H1 (cell line): ENCODE measurements at regions not wholly inside any gene's neighbourhood (a gene's known extent, or its start where the extent isn't known, plus 50 kb on each side); places are given as distances from the start of the nearest gene placed in this dataset.

ENCODE experiments used
- CTCF ChIA-PET: fragments of 300-600 bp; sonication (Branson Sonifier 250); formaldehyde crosslinking; loops from one replicate; lab custom pipeline; 2021; ENCODE audit not compliant: partially characterized antibody; lab: Charles Lee
- POLR2A ChIA-PET: fragments of 300-600 bp; sonication (Branson Sonifier 250); formaldehyde crosslinking; loops from one replicate; lab custom pipeline; 2021; ENCODE audit warnings: inconsistent platforms; ENCODE audit not compliant: partially characterized antibody; lab: Charles Lee
- DNase-seq, 2 experiments: peaks; one replicate each; pipeline versions ENCODE4 v3.0.0 to v3.0.0-alpha.2; 2010 to 2022; ENCODE audit warnings: low spot score in 2 of 2, low read depth in 1 of 2, mixed read lengths in 1 of 2
- FAIRE-seq: peaks from 2 replicates; lab custom pipeline; 2011; peaks lifted over from hg19 to GRCh38; lab: Jason Lieb, UNC
- H2AFZ ChIP-seq: 2 replicates; pipeline ENCODE4 v1.8.1; 2012; ENCODE audit warnings: low read length, inconsistent platforms
- H2AK5ac ChIP-seq: 2 replicates; pipeline ENCODE4 v1.6.1; 2013; ENCODE audit warnings: low read depth, low read length
- H2BK120ac ChIP-seq: replicated peaks from 2 replicates; pipeline ENCODE3; 2013; ENCODE audit warnings: low read depth, low read length, inconsistent platforms
- H2BK12ac ChIP-seq: 2 replicates; pipeline ENCODE4 v1.6.1; 2013; ENCODE audit warnings: low read depth, low read length
- H2BK15ac ChIP-seq: 2 replicates; pipeline ENCODE4 v1.6.1; 2013; ENCODE audit warnings: low read length
- H2BK20ac ChIP-seq: 2 replicates; pipeline ENCODE4 v1.6.1; 2013; ENCODE audit warnings: low read length
- H2BK5ac ChIP-seq: 2 replicates; pipeline ENCODE4 v1.6.1; 2013; ENCODE audit warnings: low read depth, low read length
- H3K14ac ChIP-seq: 2 replicates; pipeline ENCODE4 v1.6.1; 2013; ENCODE audit warnings: inconsistent platforms; ENCODE audit not compliant: insufficient read length
- H3K18ac ChIP-seq: 2 replicates; pipeline ENCODE4 v1.6.1; 2013; ENCODE audit warnings: low read length; ENCODE audit errors: extremely low read depth
- H3K23ac ChIP-seq: 2 replicates; pipeline ENCODE4 v1.6.1; 2013; ENCODE audit warnings: inconsistent platforms; ENCODE audit not compliant: insufficient read length
- H3K23me2 ChIP-seq: 2 replicates; pipeline ENCODE4 v1.6.1; 2013; ENCODE audit warnings: low read depth, low read length
- H3K27ac ChIP-seq: 2 replicates; pipeline ENCODE4 v1.6.1; 2011; ENCODE audit warnings: low read depth, low read length, inconsistent platforms
- H3K27me3 ChIP-seq, 4 experiments: replicated peaks in 1 of 4; 1 replicate in 1 of 4; 2 replicates in 3 of 4; pipeline versions ENCODE4 v1.6.1 to v1.8.1; 2011 to 2013; ENCODE audit warnings: low read length in 3 of 4, mild to moderate bottlenecking in 3 of 4, inconsistent platforms in 2 of 4, mixed read lengths in 2 of 4, moderate library complexity in 1 of 4; ENCODE audit not compliant: control insufficient read depth in 3 of 4, insufficient read depth in 3 of 4; ENCODE audit errors: extremely low read depth in 1 of 4
- H3K36me3 ChIP-seq, 4 experiments: 2 replicates each; pipeline versions ENCODE4 v1.6.1 to v1.8.1; 2011 to 2013; ENCODE audit warnings: mild to moderate bottlenecking in 4 of 4, low read length in 3 of 4, moderate library complexity in 2 of 4, control low read depth in 1 of 4, inconsistent platforms in 1 of 4; ENCODE audit not compliant: insufficient read depth in 4 of 4, control insufficient read depth in 2 of 4
- H3K4ac ChIP-seq: replicated peaks from 2 replicates; pipeline ENCODE3; 2013; ENCODE audit warnings: low read length, low read depth, mixed read lengths, inconsistent platforms; ENCODE audit not compliant: insufficient read length
- H3K4me1 ChIP-seq, 4 experiments: replicated peaks in 1 of 4; 1 replicate in 1 of 4; 2 replicates in 3 of 4; pipeline versions ENCODE4 v1.6.1 to v1.8.1; 2011 to 2013; ENCODE audit warnings: low read length in 3 of 4, inconsistent platforms in 2 of 4, mixed read lengths in 1 of 4; ENCODE audit not compliant: insufficient read depth in 4 of 4, control insufficient read depth in 3 of 4
- H3K4me2 ChIP-seq, 2 experiments: 2 replicates each; pipeline versions ENCODE4 v1.6.1 to v1.8.1; 2011 to 2013; ENCODE audit warnings: low read depth in 2 of 2, low read length in 2 of 2, control low read depth in 1 of 2, inconsistent platforms in 1 of 2, mild to moderate bottlenecking in 1 of 2; ENCODE audit not compliant: insufficient read depth in 1 of 2
- H3K4me3 ChIP-seq, 4 experiments: fragments of 200-600, 300-600 bp in 1 of 4; sonication (generic), shearing (Covaris generic), sonication (Bioruptor Twin) in 1 of 4; 2 replicates each; pipeline versions ENCODE4 v1.5.1 to v1.8.1; 2011 to 2016; ENCODE audit warnings: low read length in 4 of 4, low read depth in 3 of 4, control low read depth in 2 of 4, inconsistent platforms in 2 of 4, mild to moderate bottlenecking in 2 of 4, mixed read lengths in 1 of 4, moderate library complexity in 1 of 4; ENCODE audit not compliant: insufficient read depth in 2 of 4; ENCODE audit errors: extremely low read depth in 1 of 4
- H3K56ac ChIP-seq: replicated peaks from 2 replicates; pipeline ENCODE3; 2013; ENCODE audit warnings: low read depth, mild to moderate bottlenecking, mixed read lengths, low read length, inconsistent platforms; ENCODE audit not compliant: insufficient read length
- H3K79me1 ChIP-seq: 2 replicates; pipeline ENCODE4 v1.6.1; 2013; ENCODE audit warnings: low read depth, low read length, control low read depth
- H3K79me2 ChIP-seq, 2 experiments: 2 replicates each; pipeline versions ENCODE4 v1.6.1 to v1.8.1; 2012 to 2013; ENCODE audit warnings: low read length in 2 of 2, mild to moderate bottlenecking in 2 of 2, inconsistent platforms in 1 of 2; ENCODE audit not compliant: insufficient read depth in 2 of 2, control insufficient read depth in 1 of 2
- H3K9ac ChIP-seq, 4 experiments: replicated peaks in 1 of 4; 1 replicate in 1 of 4; 2 replicates in 3 of 4; pipeline versions ENCODE4 v1.6.1 to v1.8.1; 2011 to 2013; ENCODE audit warnings: low read depth in 3 of 4, low read length in 3 of 4, control low read depth in 2 of 4, mild to moderate bottlenecking in 2 of 4, moderate library complexity in 2 of 4, inconsistent platforms in 1 of 4; ENCODE audit errors: extremely low read depth in 1 of 4
- H3K9me3 ChIP-seq, 2 experiments: 2 replicates each; pipeline versions ENCODE4 v1.6.1 to v1.8.1; 2012 to 2013; ENCODE audit warnings: mild to moderate bottlenecking in 2 of 2, moderate library complexity in 2 of 2, control low read depth in 1 of 2, inconsistent platforms in 1 of 2, low read depth in 1 of 2, low read length in 1 of 2, mixed read lengths in 1 of 2; ENCODE audit not compliant: insufficient read depth in 2 of 2
- H4K20me1 ChIP-seq, 2 experiments: replicated peaks in 1 of 2; 2 replicates each; pipeline versions ENCODE3 to v1.8.1; 2011 to 2013; ENCODE audit warnings: inconsistent platforms in 2 of 2, low read length in 2 of 2, mild to moderate bottlenecking in 1 of 2; ENCODE audit not compliant: insufficient read depth in 2 of 2, control insufficient read depth in 1 of 2
- H4K5ac ChIP-seq: 2 replicates; pipeline ENCODE4 v1.6.1; 2013; ENCODE audit warnings: low read length, low read depth, mixed read lengths, inconsistent platforms; ENCODE audit not compliant: insufficient read length
- H4K8ac ChIP-seq: 2 replicates; pipeline ENCODE4 v1.8.0; 2013; ENCODE audit warnings: mild to moderate bottlenecking, moderate library complexity, low read length, inconsistent platforms; ENCODE audit not compliant: insufficient read depth; ENCODE audit errors: extremely low read depth
- H4K91ac ChIP-seq: replicated peaks from 2 replicates; pipeline ENCODE3; 2013; ENCODE audit warnings: low read length, mixed read lengths, inconsistent platforms; ENCODE audit not compliant: insufficient read length
- ASH2L ChIP-seq: fragments of 200-600, 300-600 bp; sonication (generic); IDR thresholded peaks from one replicate; pipeline ENCODE4 v1.7.1; 2017; ENCODE audit warnings: low read length
- BACH1 ChIP-seq: IDR thresholded peaks from 2 replicates; pipeline ENCODE4 v1.6.1; 2012; ENCODE audit warnings: low read length, improper control_type of control experiment
- BRCA1 ChIP-seq: IDR thresholded peaks from 2 replicates; pipeline ENCODE4 v1.6.1; 2012; ENCODE audit warnings: low read depth, low read length, improper control_type of control experiment
- CBX8 ChIP-seq: fragments of 300-800, 300-1000 bp; sonication (generic); IDR thresholded peaks from 2 replicates; pipeline ENCODE4 v1.7.1; 2016; ENCODE audit warnings: low read depth, low read length, borderline replicate concordance
- CTCF ChIP-seq, 3 experiments: IDR thresholded peaks; 1 replicate in 2 of 3; 2 replicates in 1 of 3; pipeline versions ENCODE4 v1.5.1 to v1.6.1; 2011; ENCODE audit warnings: low read length in 3 of 3, mild to moderate bottlenecking in 3 of 3, inconsistent platforms in 2 of 3, low read depth in 1 of 3, moderate library complexity in 1 of 3; ENCODE audit not compliant: insufficient read depth in 1 of 3; ENCODE audit errors: control extremely low read depth in 1 of 3
- HDAC2 ChIP-seq, 2 experiments: fragments of 300-600 bp in 1 of 2; sonication (generic) in 1 of 2; IDR thresholded peaks; 2 replicates each; pipeline ENCODE4 v1.6.1; 2011 to 2012; ENCODE audit warnings: low read depth in 2 of 2, low read length in 2 of 2, mild to moderate bottlenecking in 2 of 2, moderate library complexity in 2 of 2, borderline replicate concordance in 1 of 2, inconsistent platforms in 1 of 2
- NRF1 ChIP-seq: IDR thresholded peaks from 2 replicates; pipeline ENCODE4 v1.6.1; 2011; ENCODE audit warnings: mild to moderate bottlenecking, low read depth, low read length, improper control_type of control experiment
- RNF2 ChIP-seq: fragments of 200-900, 300-1000 bp; sonication (generic); IDR thresholded peaks from 2 replicates; pipeline ENCODE4 v1.7.1; 2016; ENCODE audit warnings: borderline replicate concordance, low read depth, mild to moderate bottlenecking, antibody characterized with exemption, low read length; ENCODE audit not compliant: poor library complexity, severe bottlenecking; ENCODE audit errors: missing control alignments
- SP1 ChIP-seq: IDR thresholded peaks from 2 replicates; pipeline ENCODE4 v1.6.1; 2011; ENCODE audit warnings: low read depth, low read length
- SRF ChIP-seq: IDR thresholded peaks from 2 replicates; pipeline ENCODE4 v1.6.1; 2011; ENCODE audit warnings: mild to moderate bottlenecking, low read depth, low read length, moderate library complexity
- TBP ChIP-seq: IDR thresholded peaks from 2 replicates; pipeline ENCODE4 v1.6.1; 2011; ENCODE audit warnings: low read depth, low read length, improper control_type of control experiment
- TCF12 ChIP-seq: IDR thresholded peaks from 2 replicates; pipeline ENCODE4 v1.6.1; 2011; ENCODE audit warnings: low read depth, mild to moderate bottlenecking, low read length
- YY1 ChIP-seq: IDR thresholded peaks from 2 replicates; pipeline ENCODE4 v1.6.1; 2011; ENCODE audit warnings: low read depth, mild to moderate bottlenecking, low read length
- WGBS, 2 experiments: shearing (Covaris generic) in 1 of 2; methylation state at CpG; one replicate each; pipeline versions ENCODE4 v1.1.6 to v1.1.7; 2013 to 2015; ENCODE audit warnings: low lambda C conversion rate in 2 of 2, mixed read lengths in 2 of 2, inconsistent platforms in 1 of 2, low coverage in 1 of 2, missing lambda C conversion rate in 1 of 2; ENCODE audit not compliant: insufficient replicate concordance in 2 of 2, insufficient coverage in 1 of 2, insufficient read length in 1 of 2; ENCODE audit errors: extremely low coverage in 1 of 2, missing lambda C conversion rate in 1 of 2; 5-methylcytosine and 5-hydroxymethylcytosine counted together

DNA sequence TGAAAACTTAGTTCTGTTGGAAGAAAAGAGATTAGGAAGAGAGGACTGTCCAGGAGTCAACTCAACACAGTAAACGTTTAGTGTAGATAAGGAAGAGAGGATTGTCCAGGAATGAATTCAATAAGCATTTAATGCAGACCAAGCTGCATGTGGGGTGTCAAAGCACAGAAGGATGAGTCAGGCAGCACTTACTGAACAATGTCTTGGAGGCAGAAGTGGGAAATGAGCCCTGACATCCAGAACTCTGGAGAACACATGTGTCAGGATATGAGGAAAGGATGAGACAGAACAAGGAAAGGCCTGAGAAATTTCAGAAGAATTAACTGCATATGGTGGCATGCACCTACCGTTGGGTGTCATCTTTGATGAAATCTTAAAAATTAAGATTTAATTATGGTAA, 429.2 kb upstream of the HTR2A start:
- Histone ChIP-seq H4K20me1 (no peaks in the 10 kb centered on the region), H2BK15ac (no peak overlapping the region), H3K27me3 (no peaks in the 10 kb centered on the region), H3K36me3 (no peaks in the 10 kb centered on the region), H2AFZ (no peak overlapping the region), H3K23ac (no peak overlapping the region), H3K14ac (no peak overlapping the region), H3K4me1 (no peaks in the 10 kb centered on the region), H4K8ac (no peak overlapping the region), H3K4me3 (no peak overlapping the region), H3K79me2 (no peaks in the 10 kb centered on the region), H3K4ac (no peak overlapping the region), H2BK12ac (no peak overlapping the region), H4K91ac (no peak overlapping the region), H3K9me3 (no peaks in the 10 kb centered on the region), H3K23me2 (no peaks in the 10 kb centered on the region), H3K79me1 (no peaks in the 10 kb centered on the region), H4K5ac (no peak overlapping the region), H2BK20ac (no peak overlapping the region), H2AK5ac (no peak overlapping the region), H3K56ac (no peak overlapping the region), H2BK5ac (no peak overlapping the region), H3K18ac (no peak overlapping the region), H2BK120ac (no peak overlapping the region), H3K9ac (no peak overlapping the region), H3K27ac (no peak overlapping the region), H3K4me2 (no peak overlapping the region)
- POLR2A ChIA-PET, result no interaction called here
- DNase-seq (no peak), FAIRE-seq (no peak)
- CTCF ChIA-PET, result no interaction called here
- WGBS, 2 experiments, result 87% methylated on average over 2 of the region's 2 CpGs; no CpG with 5 or more reads in 1 of the 2 experiments
- TF ChIP-seq TBP (no peak), BRCA1 (no peak), HDAC2 (IDR thresholded peaks at IDR 0.05; ENCODE audit: borderline replicate concordance in 1 of 2, low read depth in 2 of 2, low read length in 2 of 2) (no peak), RNF2 (no peak), SRF (no peak), SP1 (no peak), NRF1 (no peak), CTCF (IDR thresholded peaks at IDR 0.05; ENCODE audit: control extremely low read depth in 1 of 3, insufficient read depth in 1 of 3, low read depth in 1 of 3, low read length in 3 of 3) (no peak), BACH1 (no peak), CBX8 (no peak), TCF12 (no peak), YY1 (no peak), ASH2L (no peak)
